CD4-positive, CD25-positive, alpha-beta regulatory T cell (primary cell): ENCODE measurements at regions not wholly inside any gene's neighbourhood (a gene's known extent, or its start where the extent isn't known, plus 50 kb on each side); places are given as distances from the start of the nearest gene placed in this dataset.
"Not testable (repeated sequence)": the region's sequence is repeated elsewhere in the genome, so short reads cannot be mapped to it uniquely, and the experiment has no call there.

Experiments
- ATAC-seq, 2 donors: fragments of 150-1000 bp; cut with Tn5 transposase; one replicate each; pipeline ENCODE4 v1.10.0; 2021; ENCODE audit warnings: low read depth in 2 of 2, moderate number of reproducible peaks in 2 of 2, moderate library complexity in 1 of 2
- DNase-seq, 3 donors: peaks; one replicate each; pipeline versions ENCODE4 v3.0.0 to v3.0.0-alpha.2; 2012 to 2022; ENCODE audit warnings: mixed read lengths in 1 of 3
- H3K27ac ChIP-seq: one replicate; pipeline ENCODE4 v1.7.0; 2013; ENCODE audit warnings: mild to moderate bottlenecking, low read length; ENCODE audit not compliant: insufficient read depth, poor library complexity, severe bottlenecking
- H3K27me3 ChIP-seq: one replicate; pipeline ENCODE4 v1.7.0; 2013; ENCODE audit warnings: low read length; ENCODE audit not compliant: control insufficient read depth, insufficient read depth
- H3K36me3 ChIP-seq: one replicate; pipeline ENCODE4 v1.7.0; 2013; ENCODE audit warnings: mild to moderate bottlenecking, low read length, moderate library complexity; ENCODE audit not compliant: control insufficient read depth, insufficient read depth
- H3K4me1 ChIP-seq: 2 replicates; pipeline ENCODE4 v1.7.0; 2013; ENCODE audit warnings: mild to moderate bottlenecking, low read length; ENCODE audit not compliant: insufficient read depth, control insufficient read depth, poor library complexity, severe bottlenecking
- H3K4me3 ChIP-seq: one replicate; pipeline ENCODE4 v1.7.0; 2013; ENCODE audit warnings: low read depth, mild to moderate bottlenecking, low read length, moderate library complexity
- H3K9me3 ChIP-seq, 2 experiments: 1 replicate in 1 of 2; 2 replicates in 1 of 2; pipeline ENCODE4 v1.7.0; 2013; ENCODE audit warnings: low read length in 2 of 2, mild to moderate bottlenecking in 1 of 2, moderate library complexity in 1 of 2; ENCODE audit not compliant: control insufficient read depth in 2 of 2
- H3K27ac Mint-ChIP-seq, 3 donors: one replicate each; pipeline ENCODE4 v1.8.0; 2020 to 2022; ENCODE audit warnings: mild to moderate bottlenecking in 3 of 3, mixed read lengths in 3 of 3, moderate library complexity in 2 of 3
- H3K27me3 Mint-ChIP-seq: one replicate; pipeline ENCODE4 v1.8.0; 2022; ENCODE audit warnings: mild to moderate bottlenecking, mixed read lengths
- H3K36me3 Mint-ChIP-seq: one replicate; pipeline ENCODE4 v1.8.0; 2020; ENCODE audit warnings: mixed read lengths
- H3K4me1 Mint-ChIP-seq, 4 donors: one replicate each; pipeline ENCODE4 v1.8.0; 2020 to 2022; ENCODE audit warnings: mixed read lengths in 4 of 4, mild to moderate bottlenecking in 1 of 4
- H3K4me3 Mint-ChIP-seq, 4 donors: one replicate each; pipeline ENCODE4 v1.8.0; 2020 to 2022; ENCODE audit warnings: mild to moderate bottlenecking in 4 of 4, mixed read lengths in 4 of 4, moderate library complexity in 3 of 4
- H3K9me3 Mint-ChIP-seq, 7 donors: one replicate each; pipeline ENCODE4 v1.8.0; 2020 to 2022; ENCODE audit warnings: mixed read lengths in 7 of 7, mild to moderate bottlenecking in 3 of 7, moderate library complexity in 2 of 7

- H3K27me3 Mint-ChIP-seq, H3K36me3 ChIP-seq, H3K27ac Mint-ChIP-seq, H3K4me1 Mint-ChIP-seq, DNase-seq, H3K4me3 ChIP-seq, H3K27me3 ChIP-seq, ATAC-seq, H3K4me1 ChIP-seq, H3K9me3 ChIP-seq, H3K4me3 Mint-ChIP-seq, H3K36me3 Mint-ChIP-seq, H3K27ac ChIP-seq: not testable (repeated sequence)
- peaks cover 0 to 43% (median 13%) of the 10 kb centered on the region in 7 donors for H3K9me3 Mint-ChIP-seq
Measured at GRCh38 chr3:84365563-84366278, 593.1 kb upstream of the CADM2 start.
